Astrocyte of the spinal cord (primary cell): ENCODE measurements at regions not wholly inside any gene's neighbourhood (a gene's known extent, or its start where the extent isn't known, plus 50 kb on each side); places are given as distances from the start of the nearest gene placed in this dataset.
"Not testable (repeated sequence)": the region's sequence is repeated elsewhere in the genome, so short reads cannot be mapped to it uniquely, and the experiment has no call there.

Experiments
- DNase-seq: peaks from one replicate; pipeline ENCODE4 v3.0.0; 2011; ENCODE audit warnings: low read depth, low spot score
- H3K4me3 ChIP-seq: 2 replicates; pipeline ENCODE4 v1.5.1; 2011; ENCODE audit warnings: low read depth, mild to moderate bottlenecking, low read length, moderate library complexity
- in situ Hi-C: cut with HindIII; loops from 2 replicates; pipeline ENCODE4 v1.10.0; 2017; ENCODE audit warnings: low sequenced_read_pairs
- TF ChIP-seq, protein P1 (sequence below): IDR thresholded peaks from 2 replicates; pipeline ENCODE4 v1.5.1; 2012; ENCODE audit warnings: low read depth, mild to moderate bottlenecking, low read length, inconsistent platforms

DNA sequence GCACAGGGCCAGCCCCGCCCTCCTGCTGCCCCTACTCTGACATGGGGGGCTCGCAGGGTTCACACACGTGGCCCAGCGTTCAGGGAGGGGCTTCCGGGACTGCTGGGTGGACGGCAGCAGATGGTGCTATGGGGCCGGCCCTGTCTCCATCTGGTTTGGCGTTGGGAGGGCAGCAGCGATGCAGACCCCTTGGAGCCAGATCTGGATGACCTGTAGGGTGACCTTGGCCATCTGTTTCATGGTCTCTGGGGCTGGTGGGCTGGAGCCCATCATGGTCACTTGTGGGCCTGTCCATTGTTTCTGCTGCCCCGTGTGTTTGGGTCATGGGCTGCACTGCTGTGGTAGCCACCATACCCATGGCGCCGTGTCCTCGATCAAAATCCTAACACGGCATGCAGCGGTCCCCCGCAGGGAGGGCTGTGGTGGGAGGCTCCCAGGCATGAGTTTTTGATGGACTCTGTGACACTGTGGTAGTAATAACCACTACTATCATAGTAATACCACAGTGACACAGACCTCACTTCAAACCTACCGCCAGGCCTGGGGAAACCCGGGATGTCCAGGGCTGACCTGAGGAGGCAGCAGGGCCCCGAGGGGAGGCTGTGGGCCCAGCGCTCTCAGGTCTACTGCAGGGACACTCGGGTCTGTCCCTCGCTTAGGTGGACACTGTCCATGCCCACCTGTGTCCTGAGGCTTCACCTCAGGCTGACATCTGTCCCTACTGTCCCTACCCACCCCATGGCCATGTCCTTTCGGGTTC, 359.4 kb downstream of the TMEM121 start:
- TF ChIP-seq, protein P1, sequence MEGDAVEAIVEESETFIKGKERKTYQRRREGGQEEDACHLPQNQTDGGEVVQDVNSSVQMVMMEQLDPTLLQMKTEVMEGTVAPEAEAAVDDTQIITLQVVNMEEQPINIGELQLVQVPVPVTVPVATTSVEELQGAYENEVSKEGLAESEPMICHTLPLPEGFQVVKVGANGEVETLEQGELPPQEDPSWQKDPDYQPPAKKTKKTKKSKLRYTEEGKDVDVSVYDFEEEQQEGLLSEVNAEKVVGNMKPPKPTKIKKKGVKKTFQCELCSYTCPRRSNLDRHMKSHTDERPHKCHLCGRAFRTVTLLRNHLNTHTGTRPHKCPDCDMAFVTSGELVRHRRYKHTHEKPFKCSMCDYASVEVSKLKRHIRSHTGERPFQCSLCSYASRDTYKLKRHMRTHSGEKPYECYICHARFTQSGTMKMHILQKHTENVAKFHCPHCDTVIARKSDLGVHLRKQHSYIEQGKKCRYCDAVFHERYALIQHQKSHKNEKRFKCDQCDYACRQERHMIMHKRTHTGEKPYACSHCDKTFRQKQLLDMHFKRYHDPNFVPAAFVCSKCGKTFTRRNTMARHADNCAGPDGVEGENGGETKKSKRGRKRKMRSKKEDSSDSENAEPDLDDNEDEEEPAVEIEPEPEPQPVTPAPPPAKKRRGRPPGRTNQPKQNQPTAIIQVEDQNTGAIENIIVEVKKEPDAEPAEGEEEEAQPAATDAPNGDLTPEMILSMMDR: no peak
- in situ Hi-C loops: no loop called here
- no peak for DNase-seq
- no peak overlapping the region for H3K4me3 ChIP-seq

DNA sequence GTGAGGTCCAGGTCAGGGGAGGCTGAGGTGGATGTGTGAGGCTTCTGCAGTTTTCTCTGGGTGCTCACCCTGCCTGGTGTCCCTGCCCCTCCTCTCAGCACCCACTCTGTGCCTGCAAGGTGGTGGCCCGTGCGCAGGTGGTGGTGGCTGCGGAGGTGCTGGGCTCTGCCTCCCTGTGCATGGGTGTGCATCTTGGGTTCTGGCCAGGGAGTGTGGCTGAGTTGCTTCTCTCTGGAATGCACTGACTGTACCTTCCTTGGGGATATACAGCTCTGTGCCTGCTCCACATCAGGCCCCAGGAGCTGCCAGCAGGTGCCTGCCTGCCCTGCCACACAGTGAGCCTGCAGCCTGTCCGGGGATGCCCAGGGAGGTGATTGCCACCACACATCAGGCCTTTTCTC, 360.4 kb downstream of the TMEM121 start:
- DNase-seq, H3K4me3 ChIP-seq, in situ Hi-C loops: not testable (repeated sequence)

DNA sequence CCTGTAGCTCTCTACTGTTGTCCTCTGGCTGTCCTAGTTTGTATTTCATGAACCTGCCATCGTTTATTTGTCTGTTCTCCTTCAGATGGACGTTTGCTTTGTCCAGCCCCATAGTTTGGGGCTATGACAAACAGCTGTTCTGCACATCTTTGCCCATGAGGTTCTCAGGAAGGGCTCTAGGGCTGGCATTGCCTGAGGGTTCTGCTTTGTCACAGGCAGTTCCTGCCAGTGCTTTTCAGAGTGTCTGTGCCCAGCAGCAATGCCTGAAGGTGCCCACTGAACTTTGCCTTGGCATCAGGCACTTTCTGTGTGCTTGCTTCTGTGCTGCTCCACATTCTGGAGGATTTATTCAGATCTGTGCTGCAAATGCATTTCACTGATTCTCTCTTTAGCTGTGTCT, 361.3 kb downstream of the TMEM121 start:
- no peak for DNase-seq
- H3K4me3 ChIP-seq: no peak overlapping the region
- in situ Hi-C loops: no loop called here
- TF ChIP-seq, protein P1: no peak

DNA sequence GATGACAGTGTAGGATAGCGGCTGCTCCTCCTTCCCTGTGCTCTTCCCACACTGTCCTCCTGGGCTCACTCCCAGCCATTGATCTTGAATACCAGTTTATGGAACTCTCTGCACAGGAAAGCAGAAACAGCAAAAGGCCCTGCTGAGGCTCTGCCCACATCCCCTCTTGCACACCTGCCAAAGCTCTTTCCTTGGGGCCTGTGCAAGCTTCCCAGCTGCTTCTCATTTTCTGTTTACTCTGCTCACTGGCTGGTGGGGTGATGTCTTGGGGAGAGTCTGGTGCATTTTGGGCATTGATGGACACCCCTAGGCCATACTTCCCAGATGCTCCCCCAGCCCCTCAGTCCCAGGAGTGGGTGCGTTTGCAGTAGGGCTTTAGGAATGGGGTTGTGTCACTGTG, 361.8 kb downstream of the TMEM121 start:
- TF ChIP-seq, protein P1: no peak
- DNase-seq: no peak
- in situ Hi-C loops: no loop called here
- H3K4me3 ChIP-seq: no peak overlapping the region

DNA sequence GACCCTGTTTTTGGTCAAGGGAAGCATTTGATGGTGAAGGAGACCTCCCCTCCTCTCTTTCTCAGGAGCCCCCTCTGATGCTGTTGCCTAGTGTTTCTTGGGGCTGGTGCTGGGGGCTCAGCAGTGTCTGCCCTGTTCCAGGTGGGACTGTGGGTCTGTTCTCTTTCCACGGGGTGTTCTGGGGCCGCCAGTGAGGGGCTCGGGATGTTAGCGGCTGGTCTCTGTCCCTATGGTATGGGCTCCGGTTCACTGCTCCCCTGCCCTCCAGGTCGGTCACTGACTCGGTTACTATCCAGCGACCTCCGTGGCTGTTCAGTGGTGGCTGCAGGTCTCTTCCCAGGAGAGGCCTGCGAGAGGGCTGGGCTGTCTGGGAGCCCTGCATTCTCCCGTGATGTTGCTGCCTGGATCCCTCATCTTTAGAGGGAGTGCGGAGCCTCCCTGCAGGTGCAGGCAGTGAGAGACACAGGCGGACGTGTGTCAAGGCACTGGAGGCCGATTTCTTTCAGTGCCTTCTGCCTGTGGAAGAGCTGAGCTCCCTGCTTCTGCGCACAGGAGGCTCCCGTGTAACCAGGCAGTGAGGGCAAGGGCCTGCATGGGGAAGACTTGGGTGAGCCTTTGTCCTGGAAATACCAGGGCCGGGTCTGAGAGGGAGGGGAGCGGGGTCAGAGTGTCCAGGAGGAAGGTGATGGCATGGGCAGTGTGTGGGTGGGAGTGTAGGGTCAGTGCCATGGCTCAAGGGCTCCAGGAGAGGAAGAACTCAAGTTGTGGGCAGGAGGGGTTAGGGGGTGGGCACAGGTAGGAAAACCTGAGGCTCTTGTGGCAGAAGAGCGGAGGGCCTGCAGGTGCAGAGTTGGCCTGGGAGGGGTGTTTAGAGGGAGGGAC, 362.6 kb downstream of the TMEM121 start:
- H3K4me3 ChIP-seq: no peak overlapping the region
- TF ChIP-seq, protein P1: no peak
- no peak for DNase-seq
- in situ Hi-C loops: no loop called here

DNA sequence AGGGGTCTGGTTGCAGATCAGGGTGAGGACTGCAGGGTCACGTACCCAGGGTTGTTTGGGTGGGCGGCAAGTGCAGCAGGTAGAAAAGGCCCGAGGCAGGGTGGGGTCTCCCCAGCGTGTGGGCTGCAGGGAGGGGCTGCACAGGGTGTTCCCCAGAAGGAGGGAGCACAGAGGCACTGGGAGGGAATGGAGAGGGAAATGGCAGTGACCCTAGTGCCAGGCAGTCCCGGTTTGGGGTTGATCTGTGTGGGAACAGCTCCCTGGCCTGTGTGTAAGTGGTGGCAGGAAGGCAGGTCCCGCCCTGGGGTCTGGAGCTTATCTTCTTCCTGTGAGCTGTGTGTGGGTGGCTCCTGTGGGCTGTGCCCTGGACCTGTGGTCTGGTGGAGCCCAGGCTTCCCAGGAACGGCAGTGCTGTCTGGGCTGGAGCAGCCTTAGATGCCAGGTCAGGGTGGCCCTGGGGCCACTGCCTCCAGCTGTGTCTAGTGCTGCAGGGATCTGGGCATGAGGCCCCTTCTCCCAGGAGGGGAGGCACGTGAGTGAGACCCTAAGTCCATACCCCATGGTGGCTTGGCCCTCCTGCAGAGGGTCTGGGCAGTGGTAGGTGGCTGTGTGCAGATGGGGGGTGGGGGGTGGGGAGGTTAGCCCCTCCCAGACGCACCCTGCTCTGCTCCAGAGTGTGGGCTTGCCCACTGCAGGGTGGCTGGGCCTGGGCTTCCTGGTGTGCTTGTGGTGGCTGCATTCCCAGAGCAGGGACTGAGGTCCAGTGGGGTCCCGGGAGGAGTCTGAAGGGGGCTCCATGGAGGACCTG, 363.5 kb downstream of the TMEM121 start:
- in situ Hi-C loops: no loop called here
- TF ChIP-seq, protein P1: no peak
- DNase-seq: no peak
- no peak overlapping the region for H3K4me3 ChIP-seq
